ENCODE measurements at regions not wholly inside any gene's neighbourhood (a gene's known extent, or its start where the extent isn't known, plus 50 kb on each side); places are given as distances from the start of the nearest gene placed in this dataset.

DNA sequence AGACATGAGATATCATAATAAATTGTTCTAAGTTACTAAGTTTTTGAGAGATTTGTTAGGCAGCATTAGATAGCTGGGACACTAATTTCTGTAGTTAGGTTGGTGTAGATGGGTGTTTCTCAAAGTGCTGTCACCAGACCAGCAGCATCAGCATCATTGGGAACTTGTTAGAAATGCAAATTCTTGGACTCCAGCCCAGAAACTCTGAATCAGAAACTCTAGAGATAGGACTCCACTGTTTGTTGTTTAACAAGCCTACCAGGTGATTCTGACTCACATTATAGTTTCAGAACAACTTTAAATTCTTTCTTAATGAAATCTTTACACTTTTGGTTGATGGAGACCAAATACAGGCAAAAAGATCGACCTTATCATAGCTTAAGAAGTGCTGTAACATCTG is 173.7 kb downstream of the PABPC4L start:
- TF ChIP-seq EZH2 (IDR thresholded peaks at IDR 0.05; ENCODE audit: insufficient read depth, poor library complexity, severe bottlenecking) = no peak
- TF ChIP-seq EZH2phosphoT487 (IDR thresholded peaks at IDR 0.05; ENCODE audit: insufficient read depth, low read depth) = no peak

All from GM23248 (cell line).